ENCODE measurements at regions not wholly inside any gene's neighbourhood (a gene's known extent, or its start where the extent isn't known, plus 50 kb on each side); places are given as distances from the start of the nearest gene placed in this dataset.

DNA sequence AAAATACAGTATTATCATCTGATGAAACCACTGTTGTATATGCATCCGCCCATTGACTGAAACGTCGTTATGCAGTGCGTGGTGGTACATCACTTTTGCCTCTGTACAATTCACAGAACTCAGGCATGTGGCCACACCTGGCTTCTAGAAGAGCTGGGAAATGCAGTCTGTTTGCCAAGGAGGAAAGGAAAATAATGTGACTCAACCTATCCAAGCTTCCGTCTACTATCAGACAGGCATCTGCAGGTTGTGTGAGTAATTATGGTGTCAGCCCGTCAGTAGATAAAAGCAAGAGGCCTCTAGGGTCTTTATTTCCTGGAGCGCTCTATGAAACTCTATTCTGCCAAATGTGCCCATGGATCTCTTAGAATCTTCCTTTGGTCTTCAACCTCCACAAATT, 111.6 kb downstream of the BBS10 start:
- CTCF ChIA-PET: no interaction called here

DNA sequence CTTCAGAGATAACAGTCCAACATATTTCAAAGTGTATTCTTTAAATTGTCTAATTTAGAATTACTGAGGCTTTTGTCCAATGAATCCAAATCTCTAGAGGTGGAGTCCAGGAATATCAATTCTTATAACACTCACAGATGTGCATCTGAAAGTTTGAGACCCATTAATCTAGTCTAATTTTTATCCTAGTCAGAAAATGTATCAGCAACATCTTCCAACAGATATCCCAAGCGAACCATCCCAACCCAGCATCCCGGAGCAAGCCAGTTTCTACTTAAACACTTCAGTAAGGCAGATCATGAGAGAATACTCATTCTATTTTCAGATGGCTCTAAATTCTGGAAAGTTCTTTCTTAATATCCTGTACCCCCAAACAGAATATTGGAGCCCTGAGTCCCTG, 113.5 kb downstream of the BBS10 start:
- Mint-ChIP-seq H3K27ac (no peak overlapping the region), H3K27me3 (no peaks in the 10 kb centered on the region), H3K4me3 (no peak overlapping the region), H3K4me1 (ENCODE audit: low read depth) (no peaks in the 10 kb centered on the region), H3K36me3 (no peaks in the 10 kb centered on the region), H3K9me3 (no peaks in the 10 kb centered on the region)
- DNase-seq: no peak
- CTCF ChIA-PET: no interaction called here
- intact Hi-C loops (cut with micrococcal nuclease): no loop called here
- POLR2A ChIA-PET: no interaction called here

More for the DNA sequence above, 111.6 kb downstream of the BBS10 start:
- POLR2A ChIA-PET: no interaction called here
- Mint-ChIP-seq H3K27ac (no peak overlapping the region), H3K4me3 (no peak overlapping the region), H3K9me3 (no peaks in the 10 kb centered on the region), H3K27me3 (no peaks in the 10 kb centered on the region), H3K36me3 (no peaks in the 10 kb centered on the region), H3K4me1 (ENCODE audit: low read depth) (no peaks in the 10 kb centered on the region)
- intact Hi-C loops (cut with micrococcal nuclease): no loop called here
- no peak for DNase-seq

DNA sequence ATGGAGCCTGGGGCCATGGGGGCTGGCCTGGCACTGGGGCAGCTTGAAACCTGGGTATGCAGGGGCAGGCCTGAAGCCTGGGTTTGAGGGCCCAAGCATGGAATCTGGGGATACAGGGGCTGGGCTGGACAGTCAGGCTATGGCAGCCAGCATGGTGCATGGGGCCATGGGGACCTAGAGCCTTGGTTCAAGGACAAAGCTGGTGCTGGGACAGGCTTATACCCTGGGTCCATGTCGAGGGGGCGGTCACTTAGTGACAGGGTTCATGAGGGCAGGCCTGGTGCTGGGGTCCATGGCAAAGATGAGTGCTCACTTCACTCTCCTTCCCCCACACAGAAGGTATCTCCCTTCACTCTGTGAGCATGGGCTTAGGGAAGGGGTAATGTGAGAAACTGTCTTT, 116.2 kb downstream of the BBS10 start:
- Mint-ChIP-seq H3K36me3 (no peaks in the 10 kb centered on the region), H3K9me3 (no peaks in the 10 kb centered on the region), H3K27ac (no peak overlapping the region), H3K27me3 (no peaks in the 10 kb centered on the region), H3K4me1 (ENCODE audit: low read depth) (no peaks in the 10 kb centered on the region), H3K4me3 (no peak overlapping the region)
- POLR2A ChIA-PET: no interaction called here
- intact Hi-C loops (cut with micrococcal nuclease): no loop called here
- no peak for DNase-seq
- CTCF ChIA-PET: no interaction called here

DNA sequence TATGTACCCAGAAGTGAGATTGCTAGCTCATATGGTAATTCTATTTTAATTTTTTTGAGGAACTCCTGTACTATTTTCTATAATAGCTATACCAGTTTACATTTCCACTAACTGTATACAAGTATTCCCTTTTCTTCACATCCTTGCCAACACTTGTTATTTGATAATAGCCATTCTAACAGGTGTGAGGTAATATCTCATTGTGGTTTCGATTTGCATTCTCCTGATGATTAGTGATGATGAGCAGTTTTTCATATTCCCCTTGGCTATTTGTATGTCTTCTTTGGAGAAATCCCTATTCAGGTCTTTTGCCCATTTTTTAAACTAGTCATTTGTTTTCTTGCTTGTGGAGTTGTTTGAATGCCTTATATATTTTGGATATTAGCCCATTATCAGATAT, 121.3 kb downstream of the BBS10 start:
- ChIA-PET POLR2A (no interaction called here), CTCF (no interaction called here)
- no peak for DNase-seq
- Mint-ChIP-seq H3K27me3 (peaks cover 1% of the 10 kb centered on the region), H3K9me3 (no peaks in the 10 kb centered on the region), H3K4me1 (ENCODE audit: low read depth) (no peaks in the 10 kb centered on the region), H3K36me3 (no peaks in the 10 kb centered on the region), H3K27ac (no peak overlapping the region), H3K4me3 (no peak overlapping the region)
- intact Hi-C loops (cut with micrococcal nuclease): no loop called here

DNA sequence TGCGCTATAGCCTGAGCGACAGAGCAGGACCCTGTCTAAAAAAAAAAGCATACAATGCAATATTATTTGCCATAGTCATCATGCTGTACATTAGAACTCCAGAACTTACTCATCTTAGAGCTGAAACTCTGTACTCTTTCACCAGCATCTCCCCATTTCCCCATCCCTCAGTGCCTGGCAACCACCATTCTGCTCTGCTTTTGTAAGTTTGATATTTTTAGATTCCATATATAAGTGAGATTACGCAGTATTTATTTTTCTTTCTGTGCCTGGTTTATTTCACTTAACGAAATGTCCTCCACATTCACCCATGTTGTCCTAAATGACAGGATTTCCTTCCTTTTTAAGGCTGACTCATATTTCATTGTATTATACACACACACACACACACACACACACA, 121.8 kb downstream of the BBS10 start:
- Mint-ChIP-seq H3K27me3 (peaks cover 1% of the 10 kb centered on the region), H3K4me1 (ENCODE audit: low read depth) (no peaks in the 10 kb centered on the region), H3K36me3 (no peaks in the 10 kb centered on the region), H3K4me3 (no peak overlapping the region), H3K27ac (no peak overlapping the region), H3K9me3 (no peaks in the 10 kb centered on the region)
- CTCF ChIA-PET: no interaction called here
- no peak for DNase-seq
- POLR2A ChIA-PET: no interaction called here
- intact Hi-C loops (cut with micrococcal nuclease): no loop called here

DNA sequence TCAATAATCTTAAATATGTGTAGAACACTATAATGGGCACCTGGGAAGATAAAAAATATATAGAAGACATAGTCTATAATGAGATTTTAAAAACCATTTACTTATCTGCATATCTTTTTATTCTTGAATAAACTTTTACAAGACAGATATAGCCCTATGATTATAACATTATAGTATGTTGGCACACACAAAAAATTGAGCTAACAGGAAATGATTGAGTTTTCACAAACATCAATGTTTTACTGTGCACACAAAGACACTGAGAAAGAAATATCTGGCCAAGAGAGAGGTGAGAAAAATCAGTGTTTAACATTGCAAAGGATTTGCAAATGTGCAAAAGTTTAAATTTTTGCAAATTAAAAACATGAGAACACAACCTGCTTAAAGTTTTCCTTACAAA, 124.3 kb downstream of the BBS10 start:
- H3K9me3 Mint-ChIP-seq: no peaks in the 10 kb centered on the region
- CTCF ChIA-PET: no interaction called here
- intact Hi-C loops (cut with micrococcal nuclease): no loop called here

DNA sequence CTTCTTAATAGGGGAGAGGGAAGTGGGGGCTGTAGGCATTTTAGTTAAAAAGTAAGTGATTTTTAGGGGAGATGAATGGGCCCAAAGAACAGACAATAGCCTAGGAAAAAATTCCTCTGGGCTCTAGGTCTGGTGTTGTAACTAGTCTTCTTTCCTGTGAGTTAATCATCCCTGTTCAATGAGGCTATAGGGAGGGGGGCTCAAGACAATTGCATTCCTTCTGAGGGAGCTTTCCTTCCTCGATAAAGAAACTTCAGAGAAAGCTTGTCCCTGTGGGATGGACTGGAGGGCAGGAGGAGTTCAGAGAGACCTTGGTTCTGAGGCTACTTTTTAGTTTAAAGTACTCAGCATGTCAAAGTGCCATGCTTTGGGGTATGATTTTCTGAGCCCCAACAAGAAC, 127.2 kb downstream of the BBS10 start:
- no peak overlapping the region for H3K4me3 Mint-ChIP-seq
- H3K27me3 Mint-ChIP-seq: peaks cover 1% of the 10 kb centered on the region
- CTCF ChIA-PET: no interaction called here
- no peak for DNase-seq
- intact Hi-C loops (cut with micrococcal nuclease): no loop called here
- H3K36me3 Mint-ChIP-seq: no peaks in the 10 kb centered on the region
- no peak overlapping the region for H3K27ac Mint-ChIP-seq
- POLR2A ChIA-PET: no interaction called here
- peaks cover 2% of the 10 kb centered on the region for H3K4me1 Mint-ChIP-seq (ENCODE audit: low read depth)
- H3K9me3 Mint-ChIP-seq: no peaks in the 10 kb centered on the region

More for the DNA sequence above, 124.3 kb downstream of the BBS10 start:
- Mint-ChIP-seq H3K4me3 (no peak overlapping the region), H3K36me3 (no peaks in the 10 kb centered on the region), H3K27me3 (peaks cover 1% of the 10 kb centered on the region), H3K4me1 (ENCODE audit: low read depth) (no peaks in the 10 kb centered on the region), H3K27ac (no peak overlapping the region)
- DNase-seq: no peak
- POLR2A ChIA-PET: no interaction called here

DNA sequence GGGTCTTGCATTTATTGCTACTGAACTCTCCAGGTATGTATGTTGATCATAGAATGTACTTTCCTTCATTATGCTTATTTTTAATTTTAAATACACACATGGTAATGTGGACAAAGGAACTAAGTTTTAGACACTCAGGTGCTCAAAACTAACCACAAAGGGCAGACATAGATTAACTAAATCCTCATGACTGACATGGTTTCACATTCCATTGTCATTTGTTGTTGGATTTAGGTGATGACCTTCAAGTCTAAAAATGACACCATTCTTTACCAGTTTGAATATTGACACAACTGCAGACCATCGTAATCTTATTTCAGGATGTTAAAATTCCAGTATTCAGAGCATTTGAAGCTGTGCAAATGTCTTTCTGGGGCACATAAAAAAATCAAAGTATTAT, 128.4 kb downstream of the BBS10 start:
- H3K27me3 Mint-ChIP-seq: no peaks in the 10 kb centered on the region
- CTCF ChIA-PET: no interaction called here
- no peak overlapping the region for H3K27ac Mint-ChIP-seq
- POLR2A ChIA-PET: no interaction called here
- no peak for DNase-seq
- H3K4me1 Mint-ChIP-seq (ENCODE audit: low read depth): peaks cover 2% of the 10 kb centered on the region
- H3K9me3 Mint-ChIP-seq: no peaks in the 10 kb centered on the region
- intact Hi-C loops (cut with micrococcal nuclease): no loop called here
- H3K36me3 Mint-ChIP-seq: no peaks in the 10 kb centered on the region
- no peak overlapping the region for H3K4me3 Mint-ChIP-seq

DNA sequence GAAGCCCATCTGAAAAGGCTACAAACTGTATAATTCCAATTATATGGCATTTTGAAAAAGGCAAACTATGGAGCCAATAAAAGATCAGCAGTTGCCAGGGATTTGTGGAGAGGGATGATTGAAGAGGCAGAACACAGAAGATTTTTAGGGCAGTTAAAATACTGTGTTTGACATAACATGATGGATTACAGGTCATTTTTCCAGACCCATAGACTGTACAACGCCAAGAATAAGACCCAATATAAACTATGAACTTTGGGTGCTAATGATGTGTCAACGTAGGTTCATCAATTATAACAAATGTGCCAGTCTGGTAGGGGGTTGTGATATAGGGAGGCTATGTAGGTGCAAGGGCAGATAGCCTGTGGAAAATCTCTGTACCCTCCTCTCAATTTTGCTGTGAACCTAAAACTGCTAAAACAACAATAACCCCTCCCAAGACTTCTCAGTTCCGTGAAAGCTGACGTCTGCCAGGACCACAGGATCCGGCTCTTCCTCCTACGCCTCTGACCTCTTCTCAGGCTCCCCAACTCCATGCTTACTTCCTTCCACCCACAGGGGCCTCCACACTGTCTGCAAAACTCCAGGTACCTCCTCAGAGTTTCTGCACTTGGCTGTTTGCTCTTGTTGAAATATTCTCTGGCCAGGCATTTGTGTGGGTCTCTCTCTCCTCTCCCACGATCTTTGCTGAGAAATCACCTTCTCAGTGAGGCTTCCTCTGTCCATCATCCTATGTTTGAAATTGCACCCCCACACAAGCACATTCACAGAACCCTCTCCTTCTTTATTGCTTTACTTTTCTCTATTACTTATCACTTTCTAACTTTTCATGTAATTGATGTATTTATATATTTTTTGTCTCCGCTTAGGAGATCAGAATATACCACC, 131.4 kb downstream of the BBS10 start:
- no peaks in the 10 kb centered on the region for H3K27me3 Mint-ChIP-seq
- H3K36me3 Mint-ChIP-seq: no peaks in the 10 kb centered on the region
- ChIA-PET POLR2A (no interaction called here), CTCF (no interaction called here)
- H3K9me3 Mint-ChIP-seq: no peaks in the 10 kb centered on the region
- no peak overlapping the region for H3K4me3 Mint-ChIP-seq
- H3K27ac Mint-ChIP-seq: no peak overlapping the region
- intact Hi-C loops (cut with micrococcal nuclease): no loop called here
- H3K4me1 Mint-ChIP-seq (ENCODE audit: low read depth): peaks cover 2% of the 10 kb centered on the region
- DNase-seq: no peak

DNA sequence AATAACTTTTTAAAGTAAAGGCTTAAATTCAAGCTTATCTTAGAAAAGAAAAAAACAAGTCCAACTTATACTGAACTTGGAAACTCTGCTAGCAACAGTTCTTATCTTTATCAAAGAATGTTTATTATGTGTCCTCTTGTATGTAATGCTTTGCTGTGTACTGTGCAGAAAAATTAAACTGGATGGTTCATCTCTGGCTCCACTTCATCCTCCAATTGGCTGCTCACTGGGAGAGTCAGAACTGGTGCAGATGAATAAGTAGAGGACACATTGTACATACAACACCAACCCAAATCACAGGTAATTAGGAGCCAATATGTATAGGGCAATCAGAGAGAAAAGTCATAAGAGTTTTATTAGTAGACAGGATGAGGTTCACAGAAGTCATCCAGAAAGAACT, 123.6 kb upstream of the NAP1L1 start:
- no peak overlapping the region for H3K4me3 Mint-ChIP-seq
- intact Hi-C loops (cut with micrococcal nuclease): no loop called here
- H3K27me3 Mint-ChIP-seq: peaks cover 33% of the 10 kb centered on the region
- no peak for DNase-seq
- no peaks in the 10 kb centered on the region for H3K36me3 Mint-ChIP-seq
- H3K27ac Mint-ChIP-seq: no peak overlapping the region
- H3K4me1 Mint-ChIP-seq (ENCODE audit: low read depth): no peaks in the 10 kb centered on the region
- no peaks in the 10 kb centered on the region for H3K9me3 Mint-ChIP-seq
- CTCF ChIA-PET: no interaction called here
- POLR2A ChIA-PET: no interaction called here

DNA sequence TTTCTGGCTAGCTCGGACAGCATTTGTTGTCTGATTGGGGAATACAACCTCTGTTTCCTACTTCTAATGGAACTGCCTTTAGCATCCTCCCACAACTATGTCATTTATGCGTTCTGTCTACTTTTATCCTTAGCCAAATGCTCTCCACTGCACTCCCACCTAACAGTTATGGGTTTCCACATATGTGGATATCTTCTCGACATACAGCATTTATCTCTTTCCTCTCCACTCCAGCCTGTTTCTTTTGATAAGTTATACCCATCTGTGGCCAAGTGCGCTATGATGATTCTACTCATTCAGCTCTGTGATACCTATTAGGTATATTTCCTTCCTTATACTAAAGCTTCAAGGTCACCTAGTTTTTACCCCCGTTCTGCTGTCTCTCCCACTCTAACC, 122.2 kb upstream of the NAP1L1 start:
- intact Hi-C loops (cut with micrococcal nuclease): no loop called here
- POLR2A ChIA-PET: no interaction called here
- no peak for DNase-seq
- Mint-ChIP-seq H3K27ac (no peak overlapping the region), H3K9me3 (peaks cover 3% of the 10 kb centered on the region), H3K27me3 (peaks cover 36% of the 10 kb centered on the region), H3K36me3 (no peaks in the 10 kb centered on the region), H3K4me1 (ENCODE audit: low read depth) (no peaks in the 10 kb centered on the region), H3K4me3 (no peak overlapping the region)
- CTCF ChIA-PET: no interaction called here

DNA sequence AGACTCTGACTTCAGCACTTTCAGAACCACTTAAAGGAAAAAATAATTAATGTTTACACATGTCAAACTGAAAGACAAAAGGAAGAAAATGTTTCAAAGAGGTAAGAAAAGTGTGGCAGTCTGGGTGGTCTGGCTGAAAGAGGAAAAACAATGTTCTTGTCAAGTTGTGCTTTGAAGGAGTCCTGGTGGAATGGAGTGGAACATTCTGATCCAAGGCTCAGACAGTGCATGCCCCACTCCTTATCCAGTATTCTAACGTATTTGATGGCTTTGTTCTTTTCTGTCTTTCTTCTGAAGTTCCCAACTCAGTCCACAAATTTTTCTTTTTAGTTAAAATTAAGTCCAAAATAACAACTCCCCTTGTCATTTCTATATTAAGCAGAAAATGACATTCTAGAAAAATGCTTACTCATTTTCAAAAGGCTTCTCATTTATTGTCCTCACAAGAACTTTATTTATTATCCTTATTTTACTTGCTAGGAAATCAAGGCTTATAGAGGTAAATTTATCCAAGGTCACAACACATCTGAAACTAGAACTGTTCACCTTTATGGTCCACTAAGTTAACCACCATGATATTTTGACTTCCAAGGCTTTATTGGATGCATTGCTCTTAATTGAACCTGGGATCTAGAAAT, 121.7 kb upstream of the NAP1L1 start:
- ChIA-PET CTCF (no interaction called here), POLR2A (no interaction called here)
- Mint-ChIP-seq H3K27me3 (peaks cover 39% of the 10 kb centered on the region), H3K4me3 (no peak overlapping the region), H3K9me3 (peaks cover 3% of the 10 kb centered on the region), H3K36me3 (no peaks in the 10 kb centered on the region), H3K27ac (no peak overlapping the region), H3K4me1 (ENCODE audit: low read depth) (no peaks in the 10 kb centered on the region)
- intact Hi-C loops (cut with micrococcal nuclease): no loop called here
- no peak for DNase-seq

DNA sequence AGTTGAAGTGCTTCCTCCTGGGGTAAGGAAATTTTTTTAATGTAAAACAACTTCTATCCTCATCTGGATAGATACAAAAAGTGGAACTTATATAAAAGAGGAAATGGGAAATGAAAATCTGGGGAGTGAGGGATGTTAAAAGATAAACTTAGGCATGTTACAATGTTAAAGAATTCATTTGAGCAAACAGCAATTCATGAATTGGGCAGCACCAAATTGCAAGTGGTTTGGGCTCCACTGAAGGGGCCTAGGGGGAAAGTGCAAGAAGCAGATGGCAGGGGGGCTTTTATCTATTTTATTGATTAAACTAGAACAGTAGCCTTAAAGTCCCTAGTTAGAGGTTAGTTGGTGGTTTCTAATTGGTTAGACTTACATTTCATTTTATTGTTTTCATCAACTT, 118.1 kb upstream of the NAP1L1 start:
- no peak for DNase-seq
- Mint-ChIP-seq H3K36me3 (peaks cover 4% of the 10 kb centered on the region), H3K27me3 (peaks cover 36% of the 10 kb centered on the region), H3K4me3 (no peak overlapping the region), H3K9me3 (peaks cover 26% of the 10 kb centered on the region), H3K4me1 (ENCODE audit: low read depth) (no peaks in the 10 kb centered on the region), H3K27ac (no peak overlapping the region)
- CTCF ChIA-PET: no interaction called here
- POLR2A ChIA-PET: no interaction called here
- intact Hi-C loops (cut with micrococcal nuclease): no loop called here
